ENCODE measurements at regions not wholly inside any gene's neighbourhood (a gene's known extent, or its start where the extent isn't known, plus 50 kb on each side); places are given as distances from the start of the nearest gene placed in this dataset.
"Not testable (repeated sequence)": the region's sequence is repeated elsewhere in the genome, so short reads cannot be mapped to it uniquely, and the experiment has no call there.

- no peak for DNase-seq
Observed at GRCh38 chr2:239558661-239559060, 157.8 kb upstream of the HDAC4 start.

- DNase-seq: no peak
Observed at GRCh38 chr2:239557516-239557915, 156.7 kb upstream of the HDAC4 start.

GRCh38 chr2:239555571-239555905, 154.7 kb upstream of the HDAC4 start:
- no peak for DNase-seq

GRCh38 chr2:239554766-239555570, 154.1 kb upstream of the HDAC4 start:
- DNase-seq: no peak

GRCh38 chr2:239553376-239554000, 152.7 kb upstream of the HDAC4 start:
- no peak for DNase-seq

GRCh38 chr2:239552213-239552926, 151.6 kb upstream of the HDAC4 start:
- no peak for DNase-seq

- DNase-seq: no peak
Observed at GRCh38 chr2:239551206-239551605, 150.4 kb upstream of the HDAC4 start.

GRCh38 chr2:239550357-239550756, 149.5 kb upstream of the HDAC4 start:
- no peak for DNase-seq

- DNase-seq: no peak
Observed at GRCh38 chr2:239549711-239550255, 149.0 kb upstream of the HDAC4 start.

- DNase-seq: no peak
Observed at GRCh38 chr2:239548965-239549595, 148.3 kb upstream of the HDAC4 start.

- DNase-seq: no peak
Observed at GRCh38 chr2:239548451-239548871, 147.6 kb upstream of the HDAC4 start.

GRCh38 chr2:239547140-239547539, 146.3 kb upstream of the HDAC4 start:
- DNase-seq: not testable (repeated sequence)

- no peak for DNase-seq
Observed at GRCh38 chr2:239546541-239546940, 145.7 kb upstream of the HDAC4 start.

- DNase-seq: no peak
Observed at GRCh38 chr2:239545741-239546392, 145.0 kb upstream of the HDAC4 start.

GRCh38 chr2:239544918-239545465, 144.2 kb upstream of the HDAC4 start:
- DNase-seq: no peak

- no peak for DNase-seq
Observed at GRCh38 chr2:239544143-239544917, 143.5 kb upstream of the HDAC4 start.

GRCh38 chr2:239543702-239544101, 142.9 kb upstream of the HDAC4 start:
- no peak for DNase-seq

GRCh38 chr2:239540174-239540573, 139.4 kb upstream of the HDAC4 start:
- DNase-seq: no peak

GRCh38 chr2:239539776-239540100, 138.9 kb upstream of the HDAC4 start:
- no peak for DNase-seq

GRCh38 chr2:239539083-239539775, 138.4 kb upstream of the HDAC4 start:
- DNase-seq: no peak

All from GOT3 (cell line).